T-cell (primary cell): ENCODE measurements at regions not wholly inside any gene's neighbourhood (a gene's known extent, or its start where the extent isn't known, plus 50 kb on each side); places are given as distances from the start of the nearest gene placed in this dataset.

Experiments
- ATAC-seq, 4 experiments: fragments of 200-7000 bp in 3 of 4; fragments of 150-1000 bp in 1 of 4; cut with Tn5 transposase; replicated peaks in 1 of 4; 1 replicate in 3 of 4; 2 replicates in 1 of 4; pipeline ENCODE4 v1.10.0; 2021; ENCODE audit warnings: moderate library complexity in 3 of 4, mild to moderate bottlenecking in 2 of 4, moderate number of reproducible peaks in 1 of 4
- CTCF ChIA-PET, 2 donors: fragments of 300-600 bp; sonication (Branson Sonifier 250); formaldehyde crosslinking; loops; one replicate each; lab custom pipeline; 2022; ENCODE audit warnings: antibody characterized with exemption in 2 of 2; lab: Charles Lee
- POLR2A ChIA-PET, 2 donors: fragments of 300-600 bp; sonication (Branson Sonifier 250); formaldehyde crosslinking; loops; one replicate each; lab custom pipeline; 2022; ENCODE audit warnings: antibody characterized with exemption in 2 of 2; lab: Charles Lee
- DNase-seq, 35 experiments: peaks; one replicate each; pipeline versions ENCODE4 v3.0.0 to v3.0.0-alpha.2; 2013 to 2023
- H3K27ac ChIP-seq: one replicate; pipeline ENCODE4 v1.5.1; 2013; ENCODE audit warnings: low read length
- H3K27me3 ChIP-seq, 2 experiments: replicated peaks in 1 of 2; 1 replicate in 1 of 2; 2 replicates in 1 of 2; pipeline versions ENCODE4 v1.6.1 to v1.7.0; 2013; ENCODE audit warnings: low read length in 1 of 2, mixed read lengths in 1 of 2; ENCODE audit not compliant: control insufficient read depth in 2 of 2, insufficient read depth in 2 of 2; ENCODE audit errors: extremely low read depth in 1 of 2
- H3K36me3 ChIP-seq, 2 donors: 1 replicate in 1 of 2; 2 replicates in 1 of 2; pipeline versions ENCODE4 v1.6.1 to v1.7.0; 2013; ENCODE audit warnings: low read length in 1 of 2; ENCODE audit not compliant: control insufficient read depth in 2 of 2, insufficient read depth in 1 of 2; ENCODE audit errors: extremely low read depth in 1 of 2
- H3K4me1 ChIP-seq, 2 experiments: 1 replicate in 1 of 2; 2 replicates in 1 of 2; pipeline versions ENCODE4 v1.6.1 to v1.7.0; 2013; ENCODE audit warnings: low read length in 2 of 2, mixed read lengths in 1 of 2; ENCODE audit not compliant: insufficient read depth in 2 of 2, control insufficient read depth in 1 of 2; ENCODE audit errors: extremely low read depth in 1 of 2
- H3K4me3 ChIP-seq, 2 donors: 1 replicate in 1 of 2; 2 replicates in 1 of 2; pipeline versions ENCODE4 v1.5.1 to v1.7.0; 2013; ENCODE audit warnings: mild to moderate bottlenecking in 2 of 2, low read length in 1 of 2, moderate library complexity in 1 of 2; ENCODE audit not compliant: control insufficient read depth in 1 of 2; ENCODE audit errors: extremely low read depth in 1 of 2
- H3K9me3 ChIP-seq: 2 replicates; pipeline ENCODE4 v1.7.0; 2013
- H3K27ac Mint-ChIP-seq, 2 donors: one replicate each; pipeline ENCODE4 v1.8.0; 2020 to 2021; ENCODE audit warnings: mild to moderate bottlenecking in 2 of 2, mixed read lengths in 2 of 2
- H3K27me3 Mint-ChIP-seq, 2 donors: one replicate each; pipeline ENCODE4 v1.8.0; 2021 to 2022; ENCODE audit warnings: mixed read lengths in 2 of 2
- H3K36me3 Mint-ChIP-seq: one replicate; pipeline ENCODE4 v1.8.0; 2021; ENCODE audit warnings: mixed read lengths
- H3K4me1 Mint-ChIP-seq, 3 donors: one replicate each; pipeline ENCODE4 v1.8.0; 2020 to 2022; ENCODE audit warnings: mixed read lengths in 3 of 3, mild to moderate bottlenecking in 1 of 3
- H3K4me3 Mint-ChIP-seq, 3 donors: one replicate each; pipeline ENCODE4 v1.8.0; 2020 to 2022; ENCODE audit warnings: mild to moderate bottlenecking in 3 of 3, mixed read lengths in 3 of 3, moderate library complexity in 3 of 3
- H3K9me3 Mint-ChIP-seq, 3 donors: one replicate each; pipeline ENCODE4 v1.8.0; 2020 to 2022; ENCODE audit warnings: mixed read lengths in 3 of 3
- WGBS: methylation state at CpG from one replicate; pipeline ENCODE4 v1.1.5; 2013; ENCODE audit warnings: missing lambda C conversion rate; ENCODE audit not compliant: insufficient coverage; 5-methylcytosine and 5-hydroxymethylcytosine counted together

DNA sequence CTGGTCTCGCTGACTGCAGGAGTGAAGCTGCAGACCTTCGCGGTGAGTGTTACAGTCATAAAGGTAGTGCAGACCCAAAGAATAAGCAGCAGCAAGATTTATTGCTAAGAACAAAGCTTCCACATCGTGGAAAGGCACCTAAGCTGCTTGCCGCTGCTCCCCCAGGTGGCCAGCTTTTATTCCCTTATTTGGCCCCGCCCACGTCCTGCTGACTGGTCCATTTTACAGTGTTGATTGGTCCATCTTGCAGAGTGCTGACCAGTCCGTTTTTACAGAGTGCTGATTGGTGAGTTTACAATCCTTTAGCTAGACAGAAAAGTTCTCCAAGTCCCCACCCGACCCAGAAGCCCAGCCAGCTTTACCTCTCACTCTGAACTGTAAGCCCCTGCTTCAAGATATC is 227.8 kb downstream of the ABCC12 start:
- H3K27ac Mint-ChIP-seq = no peak overlapping the region
- Histone ChIP-seq H3K36me3 (no peaks in the 10 kb centered on the region), H3K27ac (no peak overlapping the region), H3K4me1 (no peaks in the 10 kb centered on the region), H3K4me3 (no peak overlapping the region), H3K9me3 (no peaks in the 10 kb centered on the region), H3K27me3 (peaks cover 0 to 3% of the 10 kb centered on the region in 2 experiments)
- DNase-seq (no peak), ATAC-seq (no peak)
- WGBS = 75% methylated on average over 7 of the region's 9 CpGs
- no peaks in the 10 kb centered on the region for H3K36me3 Mint-ChIP-seq
- H3K9me3 Mint-ChIP-seq = peaks cover 0 to 9% (median 0%) of the 10 kb centered on the region in 3 donors
- CTCF ChIA-PET = no interaction called here
- H3K4me1 Mint-ChIP-seq = no peaks in the 10 kb centered on the region
- H3K4me3 Mint-ChIP-seq = no peak overlapping the region
- POLR2A ChIA-PET = interaction anchor here in 1 of 2 donors (0.7 kb wide), 1 partner anchor 285 kb away, joined by 3 read pairs; no protein-coding TSS in a partner anchor
- peaks cover 0 to 8% of the 10 kb centered on the region in 2 donors for H3K27me3 Mint-ChIP-seq

DNA sequence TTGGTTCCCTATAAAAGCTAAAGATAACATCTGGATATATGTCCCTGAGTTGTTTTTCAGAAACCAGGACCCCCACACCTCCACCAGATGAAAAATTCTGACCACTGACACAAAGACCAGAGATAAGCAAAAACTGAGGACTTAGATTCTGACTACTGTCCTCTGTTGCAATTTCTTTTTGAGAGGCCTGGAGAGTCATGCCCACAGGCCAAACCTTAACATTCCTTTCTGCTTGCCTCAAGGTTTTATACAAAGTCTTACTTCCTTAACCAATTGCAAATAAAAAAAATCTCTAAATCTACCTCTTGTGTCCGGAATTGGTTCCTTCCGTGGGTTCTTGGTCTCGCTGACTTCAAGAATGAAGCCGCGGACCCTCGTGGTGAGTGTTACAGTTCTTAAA is 228.5 kb downstream of the ABCC12 start:
- no peak for DNase-seq
- H3K4me1 Mint-ChIP-seq = no peaks in the 10 kb centered on the region
- H3K36me3 Mint-ChIP-seq = no peaks in the 10 kb centered on the region
- H3K4me3 Mint-ChIP-seq = no peak overlapping the region
- Histone ChIP-seq H3K4me3 (no peak overlapping the region), H3K27me3 (no peaks in the 10 kb centered on the region), H3K27ac (no peak overlapping the region), H3K4me1 (no peaks in the 10 kb centered on the region), H3K9me3 (no peaks in the 10 kb centered on the region), H3K36me3 (no peaks in the 10 kb centered on the region)
- peaks cover 0 to 6% (median 0%) of the 10 kb centered on the region in 3 donors for H3K9me3 Mint-ChIP-seq
- H3K27me3 Mint-ChIP-seq = peaks cover 0 to 7% of the 10 kb centered on the region in 2 donors
- no CpG with 5 or more reads among the region's 6 CpGs for WGBS
- no peak overlapping the region for H3K27ac Mint-ChIP-seq
- ChIA-PET POLR2A (interaction anchor here in 1 of 2 donors (0.7 kb wide), 1 partner anchor 285 kb away, joined by 3 read pairs; no protein-coding TSS in a partner anchor), CTCF (no interaction called here)
- ATAC-seq = no peak

DNA sequence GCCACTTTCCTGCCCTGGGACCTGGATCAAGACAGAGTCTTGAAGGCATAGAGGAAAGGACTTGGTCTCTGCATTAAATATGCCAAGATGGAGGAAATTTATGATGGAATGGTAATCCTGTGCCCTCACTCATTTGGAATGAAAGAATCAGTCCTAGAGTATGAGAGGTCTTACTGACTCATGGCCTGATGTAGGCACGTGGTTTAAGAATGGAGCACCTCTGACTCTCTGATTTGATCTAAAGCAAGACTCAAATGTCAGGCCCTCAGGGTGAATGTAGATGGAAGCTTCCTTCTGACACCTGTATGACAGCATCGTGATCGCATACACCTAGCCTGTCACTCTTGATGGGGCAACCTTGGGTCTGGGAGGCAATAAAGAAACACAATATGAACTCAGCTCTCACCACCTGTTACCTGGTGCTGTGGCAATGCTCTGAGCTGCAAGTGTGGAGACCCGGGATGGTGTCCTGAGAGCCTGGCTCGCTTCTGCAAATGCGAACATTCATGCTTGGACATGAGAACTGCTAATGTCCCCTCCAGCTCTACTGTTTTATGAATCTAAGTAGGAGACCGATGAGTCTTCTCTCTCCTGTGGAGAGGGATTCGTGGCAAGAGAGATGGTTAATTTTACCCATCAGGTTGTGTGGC is 229.9 kb downstream of the ABCC12 start:
- CTCF ChIA-PET = no interaction called here
- H3K36me3 Mint-ChIP-seq = no peaks in the 10 kb centered on the region
- ATAC-seq (no peak), DNase-seq (no peak)
- H3K4me3 Mint-ChIP-seq = no peak overlapping the region
- H3K27ac Mint-ChIP-seq = no peak overlapping the region
- no peak overlapping the region for H3K4me3 ChIP-seq
- no peaks in the 10 kb centered on the region for H3K9me3 ChIP-seq
- peaks cover 0 to 6% (median 0%) of the 10 kb centered on the region in 3 donors for H3K9me3 Mint-ChIP-seq
- H3K27me3 Mint-ChIP-seq = peaks cover 0 to 6% of the 10 kb centered on the region in 2 donors
- no peaks in the 10 kb centered on the region for H3K4me1 ChIP-seq
- no peak overlapping the region for H3K27ac ChIP-seq
- 71% methylated on average over 4 of the region's 8 CpGs for WGBS
- H3K27me3 ChIP-seq = no peaks in the 10 kb centered on the region
- POLR2A ChIA-PET = no interaction called here
- H3K36me3 ChIP-seq = no peaks in the 10 kb centered on the region
- no peaks in the 10 kb centered on the region for H3K4me1 Mint-ChIP-seq

DNA sequence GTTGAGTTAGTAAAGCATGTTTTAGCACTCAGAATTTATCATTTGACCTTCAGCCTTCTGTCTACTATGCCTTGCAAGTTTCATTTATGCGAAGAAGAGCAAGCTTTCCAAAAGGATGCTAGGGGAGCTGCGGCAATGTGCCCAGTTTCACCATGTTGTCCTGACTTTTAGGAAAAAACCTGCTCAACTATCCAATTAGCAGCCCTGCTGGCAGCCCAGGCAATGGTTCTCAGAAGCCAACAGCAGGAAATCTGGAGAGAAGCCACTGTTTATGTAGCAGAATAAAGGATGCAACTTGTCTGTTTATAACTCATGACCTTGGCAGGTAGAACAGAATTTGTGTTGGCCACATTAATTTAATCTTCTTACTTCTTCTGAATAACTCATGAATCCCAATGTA is 230.8 kb downstream of the ABCC12 start:
- no peaks in the 10 kb centered on the region for H3K4me1 Mint-ChIP-seq
- 100% methylated on average over 1 of the region's 2 CpGs for WGBS

DNA sequence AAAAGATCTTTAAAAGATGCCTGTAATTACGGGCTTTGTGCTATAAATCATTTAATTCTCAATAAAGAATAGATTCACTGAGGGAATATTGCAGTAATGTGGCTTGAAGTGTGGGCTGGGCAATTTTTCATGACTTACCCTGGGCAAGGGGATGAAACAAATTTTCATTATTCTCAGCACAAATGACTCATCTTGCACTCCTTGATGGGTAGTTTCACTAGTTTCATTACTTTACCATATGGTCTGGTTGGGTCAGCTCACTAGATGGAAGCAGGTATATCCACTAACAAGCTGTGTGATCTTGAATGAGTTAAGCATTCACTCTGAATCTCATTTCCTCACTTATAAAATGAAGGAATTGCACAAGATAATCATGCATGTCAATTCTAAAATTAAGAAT is 234.3 kb downstream of the ABCC12 start:
- WGBS = no CpG with 5 or more reads among the region's 1 CpG
- H3K9me3 ChIP-seq = no peaks in the 10 kb centered on the region
- Mint-ChIP-seq H3K27ac (no peak overlapping the region), H3K36me3 (no peaks in the 10 kb centered on the region), H3K4me1 (no peaks in the 10 kb centered on the region), H3K27me3 (peaks cover 0 to 4% of the 10 kb centered on the region in 2 donors), H3K9me3 (no peaks in the 10 kb centered on the region), H3K4me3 (no peak overlapping the region)
- ChIA-PET POLR2A (no interaction called here), CTCF (no interaction called here)
- ATAC-seq (no peak), DNase-seq (no peak)
- no peak overlapping the region for H3K4me3 ChIP-seq
- H3K4me1 ChIP-seq = no peaks in the 10 kb centered on the region
- no peak overlapping the region for H3K27ac ChIP-seq
- H3K27me3 ChIP-seq = no peaks in the 10 kb centered on the region
- no peaks in the 10 kb centered on the region for H3K36me3 ChIP-seq

More for the DNA sequence above, 230.8 kb downstream of the ABCC12 start:
- ATAC-seq (no peak), DNase-seq (no peak)
- ChIA-PET CTCF (no interaction called here), POLR2A (no interaction called here)
- no peaks in the 10 kb centered on the region for H3K9me3 ChIP-seq
- H3K36me3 ChIP-seq = no peaks in the 10 kb centered on the region
- no peaks in the 10 kb centered on the region for H3K36me3 Mint-ChIP-seq
- H3K4me3 Mint-ChIP-seq = no peak overlapping the region
- peaks cover 0 to 6% (median 0%) of the 10 kb centered on the region in 3 donors for H3K9me3 Mint-ChIP-seq
- H3K4me3 ChIP-seq = no peak overlapping the region
- no peaks in the 10 kb centered on the region for H3K27me3 ChIP-seq
- H3K27me3 Mint-ChIP-seq = peaks cover 0 to 4% of the 10 kb centered on the region in 2 donors
- no peak overlapping the region for H3K27ac ChIP-seq
- H3K4me1 ChIP-seq = no peaks in the 10 kb centered on the region
- no peak overlapping the region for H3K27ac Mint-ChIP-seq

DNA sequence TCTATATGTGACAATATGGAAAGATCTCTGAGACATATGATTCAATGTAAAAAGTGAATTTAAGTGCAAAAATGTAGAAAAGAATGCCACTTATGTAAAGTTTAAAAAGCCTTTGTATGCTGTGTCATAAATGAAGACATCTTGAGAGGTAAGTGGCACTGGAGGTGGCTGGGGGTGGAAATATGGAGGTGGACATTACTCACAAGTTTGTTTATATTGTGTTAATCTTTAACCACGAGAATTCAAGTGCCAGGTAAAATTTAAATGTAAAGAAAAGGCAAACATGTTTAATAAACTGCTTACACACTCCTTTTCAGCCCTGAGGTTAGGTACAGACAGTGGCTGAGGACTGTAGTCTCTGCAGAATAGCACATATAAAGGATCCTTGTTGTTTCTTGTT is 235.1 kb downstream of the ABCC12 start:
- CTCF ChIA-PET = no interaction called here
- H3K27ac ChIP-seq = no peak overlapping the region
- DNase-seq (no peak), ATAC-seq (no peak)
- H3K36me3 ChIP-seq = no peaks in the 10 kb centered on the region
- WGBS = no CpG with 5 or more reads among the region's 1 CpG
- H3K9me3 ChIP-seq = no peaks in the 10 kb centered on the region
- peaks cover 0 to 4% of the 10 kb centered on the region in 2 donors for H3K27me3 Mint-ChIP-seq
- POLR2A ChIA-PET = no interaction called here
- no peaks in the 10 kb centered on the region for H3K36me3 Mint-ChIP-seq
- H3K4me3 ChIP-seq = no peak overlapping the region
- H3K27ac Mint-ChIP-seq = no peak overlapping the region
- H3K4me1 ChIP-seq = no peaks in the 10 kb centered on the region
- no peaks in the 10 kb centered on the region for H3K27me3 ChIP-seq
- no peaks in the 10 kb centered on the region for H3K9me3 Mint-ChIP-seq
- no peaks in the 10 kb centered on the region for H3K4me1 Mint-ChIP-seq
- no peak overlapping the region for H3K4me3 Mint-ChIP-seq
